HG03139 (cell line): ENCODE measurements at regions not wholly inside any gene's neighbourhood (a gene's known extent, or its start where the extent isn't known, plus 50 kb on each side); places are given as distances from the start of the nearest gene placed in this dataset.
"Not testable (repeated sequence)": the region's sequence is repeated elsewhere in the genome, so short reads cannot be mapped to it uniquely, and the experiment has no call there.

Experiments
- ATAC-seq: cut with Tn5 transposase; IDR thresholded peaks from one replicate; pipeline ENCODE4 v1.9.1; 2021; ENCODE audit not compliant: unreplicated experiment

DNA sequence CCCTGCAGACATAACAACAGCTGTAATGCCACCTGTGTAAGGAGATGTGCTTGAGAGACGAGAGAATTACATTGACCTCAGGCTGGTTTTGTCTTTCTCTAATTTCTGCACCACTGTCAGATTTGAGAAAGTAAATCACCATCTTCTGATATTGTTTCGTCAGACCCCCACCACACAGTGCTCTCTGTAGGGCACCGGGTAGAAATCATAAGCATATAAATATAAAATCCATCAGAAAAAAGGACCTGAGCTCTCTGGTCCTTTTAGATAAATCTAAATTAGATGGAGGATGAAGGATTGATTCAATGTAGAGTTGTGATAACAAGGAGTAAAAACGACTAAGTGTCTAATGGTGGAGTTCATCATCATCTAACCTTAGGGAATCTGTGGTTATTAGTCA, 1981.0 kb upstream of the PRR20A start:
- ATAC-seq = no peak

DNA sequence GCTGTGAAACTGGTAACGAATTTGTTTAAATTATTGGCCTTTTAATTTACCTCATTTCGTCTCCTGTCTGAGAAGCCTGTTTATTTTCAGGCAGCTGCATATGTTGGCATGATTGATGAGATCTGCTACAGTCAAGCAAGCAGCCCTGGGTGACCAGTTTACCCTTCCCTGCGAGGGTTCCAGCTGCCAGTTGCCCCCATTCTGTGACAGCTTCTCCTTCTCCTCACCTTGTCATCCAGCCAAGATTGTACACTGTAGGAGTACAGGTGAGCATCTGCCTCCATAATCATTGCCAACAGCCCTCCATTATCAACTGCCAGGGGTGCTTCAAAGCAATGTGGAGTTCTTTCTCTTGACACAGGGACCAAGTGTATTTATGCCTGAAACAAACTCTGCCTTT, 1979.9 kb upstream of the PRR20A start:
- ATAC-seq = no peak

DNA sequence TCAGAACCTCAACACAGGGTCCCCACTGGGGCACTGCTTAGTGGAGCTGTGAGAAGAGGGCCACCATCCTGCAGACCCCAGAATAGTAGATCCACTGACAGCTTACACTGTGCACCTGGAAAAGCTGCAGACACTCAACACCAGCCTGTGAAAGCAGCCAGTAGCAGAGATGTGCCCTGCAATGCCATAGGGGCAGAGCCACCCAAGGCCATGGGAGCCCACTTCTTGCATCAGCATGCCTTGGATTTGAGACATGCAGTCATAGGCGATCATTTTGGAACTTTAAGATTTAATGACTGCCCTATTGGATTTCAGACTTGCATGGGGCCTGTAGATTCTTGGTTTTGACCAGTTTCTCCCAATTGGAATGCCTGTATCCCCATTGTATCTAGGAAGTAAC, 1962.1 kb upstream of the PRR20A start:
- not testable (repeated sequence) for ATAC-seq

DNA sequence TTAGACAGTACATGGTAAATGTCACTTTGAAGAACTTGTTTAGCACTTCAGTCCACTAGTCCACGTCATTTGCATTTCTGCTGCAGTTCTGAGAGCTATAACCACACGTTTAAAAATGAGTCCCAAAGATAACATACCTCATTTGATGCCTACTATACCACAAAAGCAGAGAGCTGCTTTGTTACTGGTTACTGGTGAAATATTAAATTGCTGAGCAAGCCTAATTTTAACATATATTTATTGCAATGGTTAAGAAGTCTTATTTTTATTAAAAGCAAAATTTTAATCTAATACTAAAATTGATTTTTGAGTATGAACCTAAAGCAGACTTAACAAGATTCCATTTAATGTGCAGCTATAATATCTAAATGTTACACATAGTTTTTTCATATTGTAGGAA, 1949.7 kb upstream of the PRR20A start:
- ATAC-seq = no peak

DNA sequence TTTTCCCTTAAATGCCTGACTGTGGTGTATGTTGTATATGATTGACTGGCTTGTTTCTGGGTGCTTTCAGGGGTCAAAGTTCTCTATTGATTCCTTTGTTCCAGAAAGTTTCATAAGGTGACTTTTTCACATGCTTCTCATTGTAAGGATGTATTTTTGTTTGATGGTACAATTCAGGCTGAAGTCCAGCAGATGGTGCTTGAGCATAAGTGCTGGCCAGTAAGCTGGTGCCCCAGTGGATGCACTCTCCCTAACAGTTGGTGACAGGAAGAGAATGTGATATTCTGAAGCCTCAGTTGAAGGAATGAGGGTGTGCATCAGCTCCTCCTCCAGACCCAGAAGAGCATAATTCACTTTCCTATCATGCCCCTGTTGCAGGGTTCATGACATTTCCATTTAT, 1941.6 kb upstream of the PRR20A start:
- ATAC-seq = no peak

DNA sequence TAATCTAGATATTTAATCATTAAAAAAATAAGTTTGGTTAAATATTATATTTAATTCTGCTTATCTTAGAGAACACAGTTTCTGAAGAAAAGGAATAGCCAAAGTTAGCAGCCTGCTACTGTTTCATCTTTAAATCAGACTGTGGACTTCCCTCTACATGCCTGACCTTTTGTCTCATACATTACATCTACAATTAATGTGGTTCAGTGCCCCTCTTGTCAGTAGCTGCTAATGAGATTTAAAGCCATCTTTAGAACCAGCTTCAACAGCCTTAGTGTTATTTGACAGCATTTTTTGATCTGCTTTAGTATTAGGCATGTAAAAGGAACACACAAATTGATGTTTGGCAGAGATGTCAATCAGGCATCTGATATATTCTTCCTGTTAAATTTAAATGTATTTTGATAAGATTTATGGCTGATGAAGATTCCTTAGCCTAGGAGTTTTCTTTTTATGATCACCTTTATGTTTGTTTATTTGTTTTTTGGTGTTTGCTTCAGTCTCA, 1925.8 kb upstream of the PRR20A start:
- ATAC-seq = no peak

DNA sequence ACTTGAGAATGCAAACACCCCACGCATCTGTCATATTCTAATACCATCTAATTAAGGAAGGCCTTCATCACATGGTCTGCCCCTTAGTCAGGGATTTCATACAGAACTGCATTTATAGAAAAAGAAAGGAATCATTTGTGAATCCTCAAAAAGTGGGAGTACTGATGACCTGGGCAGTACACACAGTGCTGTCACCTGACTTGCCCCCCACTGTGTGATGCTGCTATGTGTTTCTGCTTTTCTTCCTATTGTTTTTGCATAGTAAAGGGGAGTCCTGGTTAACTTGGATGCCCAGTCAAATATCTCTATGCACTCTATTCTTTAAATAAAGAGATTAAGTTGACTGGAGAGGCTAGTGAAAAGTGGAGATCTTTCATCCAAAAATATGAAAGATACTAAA, 1921.2 kb upstream of the PRR20A start:
- ATAC-seq = no peak

DNA sequence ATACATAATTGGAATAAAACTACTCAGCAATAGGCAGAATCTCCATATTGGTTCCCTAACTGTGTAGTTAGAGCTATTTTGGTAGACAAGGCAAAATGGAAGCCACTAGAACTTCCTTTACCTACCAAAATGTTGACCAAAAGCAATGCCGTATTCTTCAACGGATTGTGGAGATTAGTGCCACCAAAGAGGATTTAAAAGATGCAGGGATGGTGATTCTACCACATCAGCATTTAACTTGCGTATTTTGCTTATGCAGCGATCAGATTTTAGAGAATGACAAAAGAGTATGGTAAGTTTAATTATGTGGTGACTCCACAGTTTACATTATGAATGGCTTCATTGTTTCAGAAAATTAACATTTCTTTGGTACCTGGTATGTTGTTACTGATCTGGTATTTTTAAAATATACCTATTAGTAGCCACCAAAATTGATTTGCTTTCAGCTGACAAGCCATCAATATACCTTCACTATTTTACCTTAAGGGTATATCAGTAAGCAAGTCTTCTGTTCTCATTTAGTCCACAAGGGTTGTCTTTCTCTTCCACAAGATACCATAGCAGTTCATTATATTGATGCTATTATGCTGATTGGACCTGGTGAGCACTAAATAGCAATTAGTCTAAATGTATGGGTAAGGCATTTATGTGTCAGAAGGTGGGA, 1910.7 kb upstream of the PRR20A start:
- ATAC-seq = no peak

DNA sequence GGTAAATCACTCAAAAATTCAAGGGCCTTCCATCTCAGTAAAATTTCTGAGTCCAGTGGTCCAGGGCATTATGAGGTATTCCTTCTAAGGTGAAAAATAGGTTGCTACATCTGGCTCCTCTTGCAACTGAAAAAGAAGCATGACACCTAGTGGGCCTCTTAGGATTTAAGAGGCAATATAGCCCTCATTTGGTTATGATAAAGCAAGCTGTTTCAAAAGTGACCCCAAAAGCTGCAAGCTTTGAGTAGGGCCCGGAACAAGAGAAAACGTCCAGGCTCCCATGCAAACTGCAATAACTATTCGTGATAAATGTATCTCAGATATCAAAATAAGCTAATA, 1910.2 kb upstream of the PRR20A start:
- no peak for ATAC-seq

DNA sequence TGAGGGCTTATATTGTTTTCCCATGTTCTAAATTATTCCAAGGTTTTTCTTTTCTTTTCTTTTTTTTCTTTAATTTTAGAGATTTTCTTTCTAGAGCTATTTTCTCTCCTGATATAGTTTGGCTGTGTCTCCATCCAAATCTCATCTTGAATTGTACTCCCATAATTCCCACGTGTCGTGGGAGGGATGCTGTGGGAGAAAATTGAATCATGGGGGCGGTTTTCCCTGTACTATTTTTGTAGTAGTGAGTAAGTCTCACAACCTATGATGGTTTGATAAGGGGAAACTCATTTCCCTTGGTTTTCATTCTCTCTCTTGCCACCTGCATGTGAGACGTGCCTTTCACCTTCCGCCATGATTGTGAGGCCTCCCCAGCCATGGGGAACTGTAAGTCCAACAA, 1906.4 kb upstream of the PRR20A start:
- ATAC-seq = no peak

DNA sequence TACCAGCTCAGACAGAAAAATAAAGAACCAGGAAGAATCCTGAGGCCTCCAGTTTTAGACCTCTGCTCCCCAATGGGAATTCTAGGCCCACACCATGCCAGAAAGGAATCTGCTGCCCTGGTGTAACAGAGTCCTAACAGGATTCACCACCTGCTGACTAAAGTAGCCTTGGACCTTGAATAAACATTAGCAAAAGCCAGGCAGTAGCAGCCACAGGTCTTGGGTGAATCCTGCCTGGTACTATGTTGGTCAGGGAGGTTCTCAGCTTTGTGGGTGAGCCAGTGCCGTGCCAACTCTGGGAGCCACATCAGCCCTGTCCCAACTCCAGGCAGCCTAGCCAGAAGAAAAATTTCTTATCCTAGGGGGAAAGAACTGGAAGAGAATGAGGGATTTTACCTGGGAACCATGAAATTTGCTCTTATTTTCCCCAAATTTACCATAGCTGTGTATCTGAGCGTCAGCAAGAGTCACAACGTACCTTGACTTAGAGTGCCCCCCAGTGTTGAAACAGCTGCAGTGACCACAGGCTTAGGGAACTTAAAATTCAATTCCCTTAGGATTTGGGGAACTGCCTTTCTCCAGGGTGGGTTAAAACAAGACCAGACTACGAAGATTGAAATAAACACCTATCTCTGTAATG, 1895.6 kb upstream of the PRR20A start:
- ATAC-seq = no peak

DNA sequence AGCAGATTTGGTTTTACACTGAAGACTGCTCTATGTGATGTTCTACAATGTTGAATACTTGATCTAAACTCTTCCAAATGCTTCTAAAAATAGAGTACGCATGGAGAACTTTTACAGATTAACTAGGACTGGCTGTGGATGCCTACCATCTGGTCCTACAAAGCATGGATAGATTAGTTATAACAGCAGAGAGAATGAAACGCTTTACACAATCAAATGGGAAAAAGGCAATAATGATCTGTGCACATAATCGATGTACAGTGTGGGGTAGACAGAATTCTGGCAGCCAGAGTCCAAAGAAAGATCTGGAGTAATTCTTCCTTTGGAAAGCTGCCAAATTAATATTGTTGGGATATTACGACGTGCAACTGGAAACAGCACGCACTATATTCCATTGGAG, 1885.5 kb upstream of the PRR20A start:
- ATAC-seq = no peak

DNA sequence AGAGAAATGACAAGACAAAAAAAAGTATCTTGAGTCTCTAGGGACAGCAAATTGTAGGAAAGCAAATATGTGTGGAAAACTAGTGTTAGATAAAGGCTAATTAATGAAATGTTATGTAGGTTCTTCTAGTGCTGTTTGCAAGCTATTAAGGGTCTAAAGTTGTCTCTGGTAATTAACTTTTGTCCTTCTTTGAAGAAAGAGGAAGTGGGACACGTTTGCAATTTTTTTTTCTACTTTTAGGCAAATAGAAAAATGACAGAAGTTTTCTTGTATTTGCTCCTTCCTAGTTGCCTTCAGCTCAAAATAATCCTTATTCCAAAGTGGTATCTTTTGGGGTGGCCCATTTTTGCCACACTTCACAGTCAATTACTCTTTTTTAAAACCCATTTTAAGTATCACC, 1877.7 kb upstream of the PRR20A start:
- no peak for ATAC-seq

DNA sequence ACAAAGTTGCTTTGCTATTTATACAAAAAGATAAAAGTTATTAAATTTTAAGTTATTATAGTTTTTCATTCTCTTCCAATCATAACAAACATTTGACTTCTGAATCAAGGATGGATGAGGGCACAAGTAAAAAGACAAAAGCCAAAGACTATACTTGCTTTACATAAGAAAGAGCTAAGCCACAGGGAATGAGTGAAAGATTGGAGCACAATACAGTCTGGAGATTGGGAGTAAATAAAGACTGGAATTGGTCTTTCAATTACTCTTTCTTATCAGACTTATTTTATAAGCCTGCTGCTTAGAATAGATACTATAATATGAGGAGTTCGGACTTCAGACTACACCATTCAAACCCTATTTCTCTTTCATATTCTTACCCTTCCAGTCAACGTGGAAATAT, 1874.1 kb upstream of the PRR20A start:
- ATAC-seq = no peak

DNA sequence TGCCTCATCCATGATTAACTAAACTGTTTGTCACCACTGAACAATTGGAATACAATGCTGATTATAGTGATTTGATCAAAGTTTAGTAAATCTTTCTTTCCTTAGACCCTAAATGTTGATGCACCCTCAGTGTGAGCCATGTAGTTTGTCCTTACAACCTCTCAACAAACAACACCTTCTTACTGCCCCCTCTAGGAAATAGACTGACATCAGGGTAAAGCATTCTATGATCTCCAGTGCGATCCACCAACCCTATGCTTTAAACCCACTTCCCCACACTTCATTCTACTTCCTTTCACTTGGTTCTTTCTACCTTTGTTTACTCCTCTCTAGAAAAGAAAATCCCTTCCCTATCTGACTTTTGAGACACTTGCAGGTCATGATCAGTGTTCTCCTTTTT, 1842.5 kb upstream of the PRR20A start:
- ATAC-seq = no peak

DNA sequence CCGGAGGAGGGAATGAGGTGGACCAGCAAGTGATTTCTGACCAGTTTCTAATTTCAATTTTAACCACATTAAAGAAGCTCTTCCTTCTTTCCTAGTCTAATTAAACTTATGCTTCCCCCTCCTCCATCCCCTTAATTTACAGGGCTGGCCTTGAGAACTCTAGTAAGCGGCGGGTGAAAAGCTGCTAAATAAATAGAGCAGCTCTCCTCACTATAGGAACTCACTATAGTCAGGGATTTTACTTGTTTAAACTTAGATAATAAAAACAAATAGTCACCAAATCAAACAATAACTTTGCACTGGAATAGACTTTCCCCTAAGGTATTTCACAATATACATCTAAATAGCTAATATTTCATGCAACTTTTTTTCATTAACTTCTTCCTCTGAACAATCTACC, 1838.2 kb upstream of the PRR20A start:
- ATAC-seq = no peak

DNA sequence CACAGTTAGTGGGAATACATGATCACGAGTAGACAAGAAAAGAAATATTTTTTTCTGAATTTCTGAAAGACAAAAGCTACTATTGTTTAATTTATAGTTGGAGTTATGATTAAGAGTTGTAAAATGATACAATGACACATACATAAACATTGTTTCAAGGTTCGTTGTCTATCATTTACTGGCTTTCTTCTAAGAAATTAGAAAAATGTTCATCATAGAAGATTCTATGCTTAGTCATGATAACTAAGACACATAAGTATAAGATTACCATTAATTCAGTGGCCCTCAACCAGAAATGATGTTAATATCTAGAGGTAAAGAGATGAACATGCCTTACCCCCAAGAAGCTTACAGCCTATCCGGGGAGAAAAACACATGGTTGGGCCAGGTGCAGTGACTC, 1832.8 kb upstream of the PRR20A start:
- ATAC-seq = no peak

DNA sequence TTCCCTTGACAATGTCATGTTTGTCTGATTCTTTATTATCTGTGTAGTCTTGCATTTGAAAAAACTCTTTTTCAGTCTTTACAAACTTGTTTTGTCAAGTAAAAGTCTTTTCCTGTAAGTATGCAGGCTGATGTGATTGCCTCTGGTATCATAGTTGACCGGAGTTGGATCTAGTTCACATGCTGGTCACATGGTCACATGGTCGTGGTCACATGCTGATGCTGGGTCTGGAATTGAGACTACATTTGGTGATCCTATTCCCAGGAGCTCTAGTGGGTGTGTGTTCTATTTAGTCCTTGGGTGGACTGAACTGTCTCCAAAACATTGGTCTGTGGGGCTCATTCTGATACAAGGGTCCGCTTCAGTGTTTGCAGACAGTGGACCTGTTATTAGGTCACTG, 1798.8 kb upstream of the PRR20A start:
- no peak for ATAC-seq

DNA sequence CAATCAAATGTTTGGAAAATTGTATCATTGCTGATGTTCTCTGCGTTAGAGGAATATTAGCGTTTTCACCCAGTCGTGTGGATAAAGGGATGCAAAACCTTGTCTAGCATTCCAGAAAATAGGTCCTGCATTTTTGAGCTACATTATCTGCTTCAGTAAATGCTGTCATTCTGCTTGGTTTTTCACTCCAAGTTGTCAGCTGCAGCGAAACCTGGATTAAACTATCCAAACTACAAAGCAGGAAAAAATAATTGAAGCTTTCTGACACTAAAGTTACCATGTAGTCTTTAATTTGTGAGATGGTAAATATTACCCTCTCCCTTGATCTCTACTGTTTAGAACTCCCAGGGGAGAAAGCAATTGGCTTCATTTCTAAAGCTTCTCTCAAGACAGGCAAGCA, 1795.5 kb upstream of the PRR20A start:
- ATAC-seq = no peak

DNA sequence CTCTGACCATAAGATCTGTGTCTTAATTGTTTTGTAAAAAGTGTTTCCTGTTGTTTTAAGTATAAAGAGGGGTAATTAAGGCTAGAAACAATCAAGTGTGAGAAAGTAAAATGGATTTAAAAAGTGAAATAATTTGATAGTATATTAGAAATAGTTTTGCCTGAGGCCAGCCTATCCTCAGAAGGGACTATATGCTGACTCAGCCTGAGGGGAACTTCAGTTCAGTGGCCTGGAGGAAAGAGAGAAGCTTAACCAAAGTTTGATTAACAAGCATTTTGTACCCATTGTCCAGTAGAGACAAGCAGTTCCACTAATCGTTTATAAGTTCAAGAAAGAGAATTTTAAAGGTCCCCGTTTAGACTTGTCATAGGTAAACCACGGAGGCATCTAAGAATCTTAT, 1793.2 kb upstream of the PRR20A start:
- no peak for ATAC-seq

DNA sequence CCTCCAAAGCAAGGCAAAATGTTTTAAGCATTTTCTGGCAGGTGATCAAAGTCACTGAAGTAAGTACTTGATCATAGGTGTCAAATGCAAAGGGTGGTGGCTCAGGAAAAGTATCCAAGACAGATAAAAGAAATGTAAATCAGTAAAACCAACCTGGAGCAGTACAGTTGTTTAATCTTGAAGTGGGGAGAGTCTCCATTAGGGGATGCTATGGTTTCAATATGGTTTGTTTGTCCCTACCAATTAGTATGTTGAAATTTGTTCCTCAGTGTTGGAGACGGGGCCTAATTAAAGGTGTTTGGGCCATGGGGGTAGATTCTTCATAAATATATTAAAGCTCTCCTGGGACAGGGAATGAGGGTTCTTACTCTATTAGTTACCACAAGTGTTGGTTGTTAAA, 1781.7 kb upstream of the PRR20A start:
- ATAC-seq = no peak

DNA sequence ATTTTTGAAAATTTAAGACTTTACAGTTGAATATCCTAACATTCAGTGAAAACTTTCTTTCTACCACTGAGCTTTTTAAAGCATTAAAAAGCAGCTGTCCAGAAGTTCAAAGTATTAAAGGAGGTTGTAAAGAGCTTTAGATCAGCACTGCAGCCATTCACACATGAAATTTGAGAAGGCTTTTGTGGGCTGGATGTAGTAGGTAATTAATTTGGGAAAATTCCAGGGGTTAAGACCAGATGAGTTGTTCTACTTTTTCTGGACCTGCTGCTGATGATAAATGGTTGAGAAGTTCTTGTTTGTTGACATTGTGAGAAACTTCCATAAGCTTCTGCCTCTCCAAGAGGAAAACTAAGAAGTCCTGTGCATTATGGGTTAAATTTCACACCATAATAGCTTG, 1779.6 kb upstream of the PRR20A start:
- no peak for ATAC-seq

DNA sequence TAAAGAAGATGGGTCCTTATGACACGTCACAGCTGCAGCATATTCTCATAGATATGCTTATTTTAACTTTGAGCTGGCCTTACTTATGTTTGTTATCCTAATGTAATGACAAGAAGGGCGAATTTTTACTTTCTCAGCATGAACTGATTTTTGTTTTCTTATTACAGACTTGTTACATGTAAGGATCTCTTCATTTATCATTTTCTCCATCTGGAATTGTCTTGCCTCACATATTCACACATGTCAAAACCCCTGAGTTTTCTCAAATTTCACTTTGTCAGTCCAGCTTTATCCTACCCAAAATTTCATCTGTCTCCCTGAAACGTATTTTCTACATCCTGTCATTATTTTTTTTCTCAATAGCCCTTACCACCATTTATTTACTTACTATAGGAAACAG, 1774.0 kb upstream of the PRR20A start:
- no peak for ATAC-seq
